ENCODE measurements at regions not wholly inside any gene's neighbourhood (a gene's known extent, or its start where the extent isn't known, plus 50 kb on each side); places are given as distances from the start of the nearest gene placed in this dataset.

GRCh38 chr6:130613176-130613575 lies 214.0 kb upstream of the SMLR1 start:
- ChIA-PET CTCF (interaction anchor here (1.4 kb wide), 3 partner anchors 10 to 85 kb away, joined by 3 read pairs; no protein-coding TSS in a partner anchor), POLR2A (no interaction called here)
- Histone ChIP-seq H3K9me1 (replicated peaks; ENCODE audit: control insufficient read depth, extremely low read depth, insufficient read depth, low read length) (no peaks in the 10 kb centered on the region), H3K27ac (ENCODE audit: insufficient read depth, low read depth, low read length) (no peak overlapping the region), H3K4me2 (ENCODE audit: insufficient read depth, low read length) (no peak overlapping the region), H3K9me3 (replicated peaks; ENCODE audit: control insufficient read depth, insufficient read depth, low read length) (no peaks in the 10 kb centered on the region), H3K36me3 (ENCODE audit: control insufficient read depth in 2 of 2, extremely low read depth in 1 of 2, insufficient read depth in 2 of 2, low read length in 2 of 2) (no peaks in the 10 kb centered on the region), H3K4me3 (replicated peaks in 1 of 3; ENCODE audit: insufficient read depth in 1 of 3, low read depth in 1 of 3, low read length in 3 of 3) (no peak overlapping the region), H3K4me1 (ENCODE audit: control insufficient read depth, extremely low read depth, insufficient read depth, low read length) (no peaks in the 10 kb centered on the region), H3K9ac (replicated peaks; ENCODE audit: extremely low read depth, insufficient read depth, low read length) (no peak overlapping the region), H2AFZ (ENCODE audit: low read depth, low read length) (no peak overlapping the region), H3K27me3 (ENCODE audit: control insufficient read depth in 2 of 2, insufficient read depth in 2 of 2, low read length in 2 of 2) (no peaks in the 10 kb centered on the region), H3K79me2 (ENCODE audit: control insufficient read depth, insufficient read depth, low read length) (no peaks in the 10 kb centered on the region), H4K20me1 (replicated peaks; ENCODE audit: control insufficient read depth, extremely low read depth, insufficient read depth, low read length) (no peaks in the 10 kb centered on the region)
- dilution Hi-C loops (cut with MboI; ENCODE audit: extremely low pct_ligation_motif_present, low sequenced_read_pairs): no loop called here
- no peak for DNase-seq (ENCODE audit: low read depth, low spot score)
- intact Hi-C loops (cut with micrococcal nuclease): no loop called here
- FAIRE-seq: no peak
- no peak for TF ChIP-seq JUN (IDR thresholded peaks at IDR 0.05; ENCODE audit: borderline replicate concordance, insufficient read depth, insufficient read length, low read depth)
- no peak for TF ChIP-seq EZH2 (IDR thresholded peaks at IDR 0.05; ENCODE audit: borderline replicate concordance, low read depth, low read length, severe bottlenecking)
- TF ChIP-seq MAX (IDR thresholded peaks at IDR 0.05; ENCODE audit: insufficient read depth, insufficient read length): no peak
- TF ChIP-seq MYC (IDR thresholded peaks at IDR 0.05; ENCODE audit: low read depth, low read length): no peak
- TF ChIP-seq POLR2AphosphoS5 (IDR thresholded peaks at IDR 0.05; ENCODE audit: insufficient read depth, low read depth, low read length): no peak
- no peak for TF ChIP-seq POLR2A (IDR thresholded peaks at IDR 0.05; ENCODE audit: low read depth, low read length)
- no peak for TF ChIP-seq CTCF (IDR thresholded peaks at IDR 0.05; ENCODE audit: extremely low read depth in 1 of 2, insufficient read depth in 1 of 2, low read depth in 1 of 2, low read length in 2 of 2)
- TF ChIP-seq FOS (IDR thresholded peaks at IDR 0.05; ENCODE audit: borderline replicate concordance, insufficient read depth, low read length): no peak
- no peak for TF ChIP-seq GATA2 (IDR thresholded peaks at IDR 0.05; ENCODE audit: insufficient read depth, insufficient read length, low read depth, low read length)
- BruUV-seq (replicated peaks): no TSS peak

Measured in endothelial cell of umbilical vein (primary cell).